Gastroesophageal sphincter (tissue), 3 donors: ENCODE measurements at regions not wholly inside any gene's neighbourhood (a gene's known extent, or its start where the extent isn't known, plus 50 kb on each side); places are given as distances from the start of the nearest gene placed in this dataset.

Experiments
- CTCF ChIP-seq, 4 experiments: fragments of 200-600 bp in 2 of 4; fragments of 450-650 bp in 2 of 4; sonication (generic) in 1 of 4; IDR thresholded peaks; one replicate each; pipeline ENCODE4 v1.5.1; 2017 to 2019; ENCODE audit warnings: antibody characterized with exemption in 4 of 4, mild to moderate bottlenecking in 2 of 4, moderate library complexity in 2 of 4
- POLR2A ChIP-seq, 2 donors: fragments of 450-650 bp; IDR thresholded peaks; one replicate each; pipeline ENCODE4 v1.6.1; 2017; ENCODE audit warnings: antibody characterized with exemption in 2 of 2, mild to moderate bottlenecking in 2 of 2, moderate library complexity in 1 of 2

DNA sequence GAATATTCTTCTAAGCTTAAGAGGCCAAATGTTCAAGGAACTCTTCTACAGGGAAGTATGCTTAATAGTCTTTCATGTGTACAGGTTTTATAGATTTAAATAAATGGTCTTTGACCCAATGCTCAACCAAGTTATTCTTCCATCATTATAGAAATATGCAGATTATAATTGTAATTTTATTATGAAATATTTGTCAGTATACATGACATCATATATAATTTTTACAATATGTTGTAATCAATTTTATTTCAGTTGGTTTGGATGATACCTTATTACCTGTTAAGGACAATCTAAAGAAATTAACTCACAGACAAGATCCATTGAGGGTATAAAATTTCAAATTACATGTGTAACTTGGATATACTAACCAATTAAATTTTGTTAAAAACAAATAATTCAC, 1278.3 kb downstream of the SLC16A7 start:
- TF ChIP-seq CTCF (IDR thresholded peaks at IDR 0.05) (no peak), POLR2A (IDR thresholded peaks at IDR 0.05) (no peak)
